ENCODE measurements at regions not wholly inside any gene's neighbourhood (a gene's known extent, or its start where the extent isn't known, plus 50 kb on each side); places are given as distances from the start of the nearest gene placed in this dataset.
"Not testable (repeated sequence)": the region's sequence is repeated elsewhere in the genome, so short reads cannot be mapped to it uniquely, and the experiment has no call there.

- ChIA-PET POLR2A (no interaction called here), CTCF (no interaction called here)
- no peak for TF ChIP-seq CTCF (IDR thresholded peaks at IDR 0.05; ENCODE audit: control extremely low read depth, extremely low read depth, low read depth, missing control alignments)
- no peak for DNase-seq (ENCODE audit: extremely low spot score)
These were observed 200.9 kb upstream of the DAAM1 start for GRCh38 chr14:58987591-58987990.

GRCh38 chr14:58992935-58993334 lies 195.5 kb upstream of the DAAM1 start:
- no peak for TF ChIP-seq CTCF (IDR thresholded peaks at IDR 0.05; ENCODE audit: control extremely low read depth, extremely low read depth, low read depth, missing control alignments)
- POLR2A ChIA-PET, result no interaction called here
- CTCF ChIA-PET, result no interaction called here
- no peak for DNase-seq (ENCODE audit: extremely low spot score)

- TF ChIP-seq CTCF (IDR thresholded peaks at IDR 0.05; ENCODE audit: control extremely low read depth, extremely low read depth, low read depth, missing control alignments), result peak; percentile 0
- CTCF ChIA-PET, result interaction anchor here (1.6 kb wide), 1 partner anchor 11 kb away, joined by 4 read pairs; no protein-coding TSS in a partner anchor
- POLR2A ChIA-PET, result no interaction called here
- no peak for DNase-seq (ENCODE audit: extremely low spot score)
These were observed 194.3 kb upstream of the DAAM1 start for GRCh38 chr14:58994130-58994529.

- ChIA-PET POLR2A (no interaction called here), CTCF (interaction anchor here (0.9 to 1.3 kb wide), 4 partner anchors 11 to 143 kb away, joined by 3 to 4 read pairs (median 4); no protein-coding TSS in a partner anchor)
- DNase-seq (ENCODE audit: extremely low spot score), result no peak
- TF ChIP-seq CTCF (IDR thresholded peaks at IDR 0.05; ENCODE audit: control extremely low read depth, extremely low read depth, low read depth, missing control alignments), result no peak
These were observed 184.5 kb upstream of the DAAM1 start for GRCh38 chr14:59004012-59004411.

GRCh38 chr14:59006179-59006578 lies 182.3 kb upstream of the DAAM1 start:
- POLR2A ChIA-PET; DNase-seq (ENCODE audit: extremely low spot score); CTCF ChIA-PET: not testable (repeated sequence)

- CTCF ChIA-PET, result interaction anchor here (1.1 kb wide), 1 partner anchor 10 kb away, joined by 3 read pairs; no protein-coding TSS in a partner anchor
- TF ChIP-seq CTCF (IDR thresholded peaks at IDR 0.05; ENCODE audit: control extremely low read depth, extremely low read depth, low read depth, missing control alignments), result no peak
- no peak for DNase-seq (ENCODE audit: extremely low spot score)
- POLR2A ChIA-PET, result no interaction called here
These were observed 178.5 kb upstream of the DAAM1 start for GRCh38 chr14:59009967-59010366.

GRCh38 chr14:59013672-59014298 lies 174.7 kb upstream of the DAAM1 start:
- CTCF ChIA-PET, result interaction anchor here (1.0 kb wide), 1 partner anchor 513 kb away, joined by 3 read pairs; no protein-coding TSS in a partner anchor

More at GRCh38 chr14:59013672-59014298, 174.7 kb upstream of the DAAM1 start:
- TF ChIP-seq CTCF (IDR thresholded peaks at IDR 0.05; ENCODE audit: control extremely low read depth, extremely low read depth, low read depth, missing control alignments), result no peak
- POLR2A ChIA-PET, result no interaction called here
- no peak for DNase-seq (ENCODE audit: extremely low spot score)
